Activated T-helper 1 cell treated with anti-CD3 and anti-CD28 coated beads, Interleukin-12 subunit alpha, Interleukin-12 subunit beta, Interleukin-2, Interleukin-4 antibody, amounts not matched to agents 30 ng/mL and 10 ng/mL and 1 ng/mL, durations not matched to agents 14 hours and 24 hours and 36 hours (primary cell): ENCODE measurements at regions not wholly inside any gene's neighbourhood (a gene's known extent, or its start where the extent isn't known, plus 50 kb on each side); places are given as distances from the start of the nearest gene placed in this dataset.

Source experiments
- DNase-seq: peaks from one replicate; pipeline ENCODE4 v3.0.0; 2021; ENCODE audit warnings: low spot score
- H3K27ac Mint-ChIP-seq: one replicate; pipeline ENCODE4 v1.8.0; 2021; ENCODE audit warnings: mild to moderate bottlenecking, mixed read lengths
- H3K27me3 Mint-ChIP-seq: one replicate; pipeline ENCODE4 v1.8.0; 2022; ENCODE audit warnings: mild to moderate bottlenecking, moderate library complexity, mixed read lengths; ENCODE audit not compliant: insufficient read depth
- H3K36me3 Mint-ChIP-seq: one replicate; pipeline ENCODE4 v1.8.0; 2021; ENCODE audit warnings: low read depth, mixed read lengths
- H3K4me1 Mint-ChIP-seq: one replicate; pipeline ENCODE4 v1.8.0; 2021; ENCODE audit warnings: low read depth, mixed read lengths
- H3K4me3 Mint-ChIP-seq: one replicate; pipeline ENCODE4 v1.8.0; 2021; ENCODE audit warnings: mild to moderate bottlenecking, moderate library complexity, mixed read lengths
- H3K9me3 Mint-ChIP-seq: one replicate; pipeline ENCODE4 v1.8.0; 2021; ENCODE audit warnings: mixed read lengths
- intact Hi-C: fragments of 100-400 bp; cut with micrococcal nuclease; formaldehyde crosslinking; loops from one replicate; pipeline ENCODE4 v1.15.1; 2024

GRCh38 chr13:81318231-81319019 is 977.5 kb upstream of the SPRY2 start:
- H3K9me3 Mint-ChIP-seq: peaks cover 5% of the 10 kb centered on the region
- DNase-seq: no peak
- no peaks in the 10 kb centered on the region for H3K36me3 Mint-ChIP-seq
- H3K4me3 Mint-ChIP-seq: no peak overlapping the region
- no peaks in the 10 kb centered on the region for H3K27me3 Mint-ChIP-seq
- no peaks in the 10 kb centered on the region for H3K4me1 Mint-ChIP-seq
- H3K27ac Mint-ChIP-seq: no peak overlapping the region
- intact Hi-C loops: no loop called here

- intact Hi-C loops: no loop called here
- no peaks in the 10 kb centered on the region for H3K4me1 Mint-ChIP-seq
- no peak overlapping the region for H3K27ac Mint-ChIP-seq
- H3K36me3 Mint-ChIP-seq: no peaks in the 10 kb centered on the region
- peaks cover 7% of the 10 kb centered on the region for H3K9me3 Mint-ChIP-seq
- DNase-seq: no peak
- no peak overlapping the region for H3K4me3 Mint-ChIP-seq
- H3K27me3 Mint-ChIP-seq: no peaks in the 10 kb centered on the region
These were observed 973.5 kb upstream of the SPRY2 start for GRCh38 chr13:81314461-81314860.

- Mint-ChIP-seq H3K4me1 (no peaks in the 10 kb centered on the region), H3K27me3 (no peaks in the 10 kb centered on the region), H3K9me3 (peaks cover 13% of the 10 kb centered on the region), H3K36me3 (no peaks in the 10 kb centered on the region), H3K4me3 (no peak overlapping the region), H3K27ac (no peak overlapping the region)
- intact Hi-C loops: no loop called here
- DNase-seq: no peak
These were observed 965.0 kb upstream of the SPRY2 start for GRCh38 chr13:81305928-81306327.

- H3K4me3 Mint-ChIP-seq: no peak overlapping the region
- H3K36me3 Mint-ChIP-seq: no peaks in the 10 kb centered on the region
- H3K27me3 Mint-ChIP-seq: no peaks in the 10 kb centered on the region
- intact Hi-C loops: no loop called here
- no peak for DNase-seq
- no peak overlapping the region for H3K27ac Mint-ChIP-seq
- no peaks in the 10 kb centered on the region for H3K4me1 Mint-ChIP-seq
- H3K9me3 Mint-ChIP-seq: peaks cover 13% of the 10 kb centered on the region
These were observed 963.3 kb upstream of the SPRY2 start for GRCh38 chr13:81304121-81304659.

DNA sequence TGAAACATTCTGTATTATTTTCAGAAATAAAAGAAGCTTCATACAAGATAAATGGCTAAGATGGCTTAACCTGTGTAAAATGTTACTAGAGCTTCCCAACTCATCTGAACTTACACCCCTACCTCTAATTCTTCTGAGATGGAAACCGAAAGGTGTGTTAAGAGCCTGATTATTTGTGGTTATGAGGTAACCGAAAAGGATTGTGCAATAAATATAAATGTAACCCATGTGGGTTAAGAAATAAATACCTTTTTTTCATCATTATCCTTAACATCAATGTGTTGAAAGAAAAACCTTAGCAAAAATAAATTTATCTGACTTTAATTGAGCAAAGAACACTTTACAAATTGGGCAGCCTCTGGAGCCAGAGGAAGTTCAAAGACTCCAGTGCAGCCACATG is 961.8 kb upstream of the SPRY2 start:
- Mint-ChIP-seq H3K27ac (no peak overlapping the region), H3K4me1 (no peaks in the 10 kb centered on the region), H3K9me3 (peaks cover 13% of the 10 kb centered on the region), H3K36me3 (no peaks in the 10 kb centered on the region), H3K27me3 (no peaks in the 10 kb centered on the region), H3K4me3 (no peak overlapping the region)
- intact Hi-C loops: no loop called here
- DNase-seq: no peak

GRCh38 chr13:81302125-81302524 is 961.2 kb upstream of the SPRY2 start:
- no peak overlapping the region for H3K27ac Mint-ChIP-seq
- peaks cover 13% of the 10 kb centered on the region for H3K9me3 Mint-ChIP-seq
- intact Hi-C loops: no loop called here
- DNase-seq: no peak
- H3K4me1 Mint-ChIP-seq: no peaks in the 10 kb centered on the region
- no peaks in the 10 kb centered on the region for H3K27me3 Mint-ChIP-seq
- H3K36me3 Mint-ChIP-seq: no peaks in the 10 kb centered on the region
- no peak overlapping the region for H3K4me3 Mint-ChIP-seq

DNA sequence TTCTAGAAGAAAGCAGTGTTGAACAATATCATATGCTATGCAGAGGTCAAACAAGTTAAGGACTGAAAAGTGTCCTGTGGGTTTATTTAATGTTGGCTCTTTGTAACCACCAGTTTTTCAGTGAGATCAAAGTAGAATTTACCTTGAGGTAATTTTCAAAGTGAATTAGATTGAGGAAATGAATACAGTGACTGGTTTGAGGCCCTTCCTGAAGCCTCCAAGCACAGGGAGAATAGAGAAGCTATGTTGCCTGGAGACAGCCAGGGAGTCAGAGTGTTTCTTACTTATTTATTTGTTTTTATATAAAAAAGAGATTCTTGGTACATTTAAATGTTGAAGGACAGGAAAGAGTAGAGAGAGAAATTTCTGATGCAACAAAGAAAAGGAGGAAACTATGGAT is 954.3 kb upstream of the SPRY2 start:
- Mint-ChIP-seq H3K27ac (no peak overlapping the region), H3K4me1 (no peaks in the 10 kb centered on the region), H3K36me3 (no peaks in the 10 kb centered on the region), H3K27me3 (no peaks in the 10 kb centered on the region), H3K9me3 (no peaks in the 10 kb centered on the region), H3K4me3 (no peak overlapping the region)
- DNase-seq: no peak
- intact Hi-C loops: no loop called here

DNA sequence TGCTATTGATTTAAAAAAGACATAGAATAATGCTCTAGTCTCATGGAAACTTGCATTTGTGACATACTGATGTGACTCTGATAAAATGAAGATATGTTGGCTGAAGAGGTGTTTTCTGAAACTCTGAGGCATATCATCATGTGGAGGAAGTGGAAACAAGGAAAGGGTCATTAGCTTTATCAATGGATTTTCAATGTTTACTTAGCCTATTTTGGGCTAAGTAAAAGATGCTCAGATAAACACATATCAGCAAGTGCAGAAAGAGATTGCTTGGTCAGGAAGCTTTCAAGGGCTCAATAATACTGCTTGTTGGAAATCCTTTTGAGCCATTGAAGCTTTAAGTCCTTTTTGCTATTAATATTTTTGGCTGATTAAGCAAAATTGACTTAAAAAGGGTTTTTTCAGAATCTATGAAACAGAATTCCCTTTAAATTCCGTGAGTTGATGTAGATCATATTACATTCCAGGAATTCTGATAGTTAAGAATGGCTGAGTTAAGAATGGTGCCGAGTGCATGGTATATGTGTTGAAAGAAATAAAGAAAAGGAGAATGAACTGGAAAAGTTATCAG is 952.8 kb upstream of the SPRY2 start:
- Mint-ChIP-seq H3K4me1 (no peaks in the 10 kb centered on the region), H3K27ac (no peak overlapping the region), H3K36me3 (no peaks in the 10 kb centered on the region), H3K4me3 (no peak overlapping the region), H3K27me3 (no peaks in the 10 kb centered on the region), H3K9me3 (peaks cover 3% of the 10 kb centered on the region)
- DNase-seq: no peak
- intact Hi-C loops: no loop called here

DNA sequence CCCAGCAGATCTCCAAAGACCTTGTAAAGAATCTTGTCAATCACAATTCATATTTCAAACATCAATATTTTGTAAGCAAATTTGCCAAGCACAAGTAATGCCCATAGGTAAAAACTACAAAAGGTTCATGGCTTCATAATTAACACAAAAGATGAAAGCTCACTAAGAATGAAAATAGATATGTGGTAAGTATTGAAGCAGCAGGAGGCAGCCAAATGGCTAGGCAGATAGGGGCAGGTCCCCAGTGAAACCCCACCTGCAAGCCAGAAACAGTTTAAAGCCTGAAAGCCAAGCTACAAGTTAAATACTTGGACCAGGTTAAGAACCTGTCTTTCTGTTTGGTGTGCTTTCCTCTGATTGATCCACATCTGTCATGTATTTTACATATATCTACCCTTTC is 942.6 kb upstream of the SPRY2 start:
- Mint-ChIP-seq H3K27ac (no peak overlapping the region), H3K36me3 (no peaks in the 10 kb centered on the region), H3K4me1 (no peaks in the 10 kb centered on the region), H3K9me3 (peaks cover 12% of the 10 kb centered on the region), H3K27me3 (no peaks in the 10 kb centered on the region), H3K4me3 (no peak overlapping the region)
- no peak for DNase-seq
- intact Hi-C loops: no loop called here

DNA sequence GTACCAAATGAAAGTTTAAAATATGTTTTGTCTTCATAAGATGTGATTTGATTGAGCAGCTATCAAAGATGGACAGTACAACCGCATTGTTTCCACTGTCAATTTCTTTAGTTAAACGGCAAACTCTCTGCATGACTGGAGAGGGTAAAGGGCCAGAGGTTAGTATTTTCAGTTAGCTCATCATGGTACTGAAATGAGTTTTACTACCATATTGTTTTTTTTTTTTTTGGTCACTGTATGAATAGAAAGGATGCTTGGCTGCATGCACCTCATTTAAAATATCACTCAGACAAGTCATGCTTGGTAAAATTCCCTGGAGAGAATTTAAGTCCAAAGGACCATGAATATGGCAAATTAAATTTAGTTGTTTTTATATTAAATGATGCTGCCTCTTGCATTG is 942.1 kb upstream of the SPRY2 start:
- Mint-ChIP-seq H3K36me3 (no peaks in the 10 kb centered on the region), H3K4me3 (no peak overlapping the region), H3K4me1 (no peaks in the 10 kb centered on the region), H3K27me3 (no peaks in the 10 kb centered on the region), H3K27ac (no peak overlapping the region), H3K9me3 (peaks cover 12% of the 10 kb centered on the region)
- intact Hi-C loops: no loop called here
- no peak for DNase-seq

DNA sequence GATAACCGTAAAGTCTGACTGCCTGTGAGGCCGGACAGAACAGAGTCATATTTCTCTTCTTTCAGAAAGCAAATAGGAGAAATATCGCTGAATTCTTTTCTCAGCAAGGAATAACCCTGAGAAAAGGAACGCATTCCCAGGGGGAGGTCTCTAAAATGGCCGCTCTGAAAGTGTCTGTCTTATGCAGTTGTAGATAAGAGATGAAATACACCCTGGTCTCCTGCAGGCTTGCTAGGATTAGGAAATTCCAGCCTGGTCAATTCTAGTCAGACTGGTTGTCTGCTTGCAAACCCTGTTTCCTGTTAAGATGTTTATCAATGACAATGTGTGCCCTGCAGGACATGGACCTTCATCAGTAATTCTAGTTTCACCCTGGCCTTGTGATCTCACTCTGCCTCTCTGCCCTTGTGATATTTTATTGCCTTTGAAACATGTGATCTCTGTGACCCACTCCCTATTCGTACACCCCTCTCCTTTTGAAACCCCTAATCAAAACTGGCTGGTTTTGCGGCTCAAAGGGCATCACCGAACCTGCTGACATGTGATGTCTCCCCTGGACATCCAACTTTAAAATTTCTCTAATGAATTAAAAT is 934.8 kb upstream of the SPRY2 start:
- no peak for DNase-seq

GRCh38 chr13:81247711-81248110 is 906.8 kb upstream of the SPRY2 start:
- Mint-ChIP-seq H3K9me3 (peaks cover 4% of the 10 kb centered on the region), H3K36me3 (no peaks in the 10 kb centered on the region), H3K4me1 (no peaks in the 10 kb centered on the region), H3K4me3 (no peak overlapping the region), H3K27me3 (no peaks in the 10 kb centered on the region), H3K27ac (no peak overlapping the region)
- DNase-seq: no peak
- intact Hi-C loops: no loop called here

More for the DNA sequence above, 934.8 kb upstream of the SPRY2 start:
- Mint-ChIP-seq H3K36me3 (no peaks in the 10 kb centered on the region), H3K4me3 (no peak overlapping the region), H3K9me3 (peaks cover 16% of the 10 kb centered on the region), H3K4me1 (no peaks in the 10 kb centered on the region), H3K27me3 (no peaks in the 10 kb centered on the region), H3K27ac (no peak overlapping the region)
- intact Hi-C loops: no loop called here

GRCh38 chr13:81246556-81246955 is 905.6 kb upstream of the SPRY2 start:
- intact Hi-C loops: no loop called here
- no peaks in the 10 kb centered on the region for H3K4me1 Mint-ChIP-seq
- H3K36me3 Mint-ChIP-seq: no peaks in the 10 kb centered on the region
- no peak overlapping the region for H3K4me3 Mint-ChIP-seq
- no peak for DNase-seq
- H3K9me3 Mint-ChIP-seq: peaks cover 4% of the 10 kb centered on the region
- no peak overlapping the region for H3K27ac Mint-ChIP-seq
- no peaks in the 10 kb centered on the region for H3K27me3 Mint-ChIP-seq
